Loucy (cell line): ENCODE measurements at regions not wholly inside any gene's neighbourhood (a gene's known extent, or its start where the extent isn't known, plus 50 kb on each side); places are given as distances from the start of the nearest gene placed in this dataset.

Experiments
- EZH2phosphoT487 ChIP-seq: fragments of 200-600 bp; IDR thresholded peaks from 2 replicates; pipeline ENCODE4 v1.6.1; 2018; ENCODE audit warnings: antibody characterized with exemption, mild to moderate bottlenecking, moderate library complexity, borderline replicate concordance
- TF ChIP-seq, protein P1 (sequence below): fragments of 200-600 bp; sonication (generic); conservative IDR thresholded peaks from 2 replicates; pipeline ENCODE4 v1.5.1; 2014; ENCODE audit warnings: mild to moderate bottlenecking, antibody characterized with exemption, low read length

DNA sequence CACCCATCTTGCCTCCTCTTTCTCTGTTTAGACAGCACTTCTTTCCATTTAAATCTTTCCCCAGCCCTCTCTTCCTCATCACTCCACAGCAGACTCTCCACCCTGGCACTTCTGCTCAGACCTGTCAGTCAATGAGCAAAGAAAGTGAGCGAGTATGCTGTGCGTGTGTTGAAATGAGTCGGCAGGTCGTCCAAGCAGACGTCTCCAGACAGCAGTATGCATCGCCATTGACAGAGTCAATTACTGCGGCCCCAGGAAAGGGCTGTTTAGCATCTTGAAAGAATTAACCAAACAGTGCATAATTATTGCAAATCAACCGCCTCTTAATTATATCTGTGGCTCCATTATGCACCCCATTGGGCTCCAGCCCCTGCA is 54.8 kb upstream of the KCNG1 start:
- TF ChIP-seq, protein P1, sequence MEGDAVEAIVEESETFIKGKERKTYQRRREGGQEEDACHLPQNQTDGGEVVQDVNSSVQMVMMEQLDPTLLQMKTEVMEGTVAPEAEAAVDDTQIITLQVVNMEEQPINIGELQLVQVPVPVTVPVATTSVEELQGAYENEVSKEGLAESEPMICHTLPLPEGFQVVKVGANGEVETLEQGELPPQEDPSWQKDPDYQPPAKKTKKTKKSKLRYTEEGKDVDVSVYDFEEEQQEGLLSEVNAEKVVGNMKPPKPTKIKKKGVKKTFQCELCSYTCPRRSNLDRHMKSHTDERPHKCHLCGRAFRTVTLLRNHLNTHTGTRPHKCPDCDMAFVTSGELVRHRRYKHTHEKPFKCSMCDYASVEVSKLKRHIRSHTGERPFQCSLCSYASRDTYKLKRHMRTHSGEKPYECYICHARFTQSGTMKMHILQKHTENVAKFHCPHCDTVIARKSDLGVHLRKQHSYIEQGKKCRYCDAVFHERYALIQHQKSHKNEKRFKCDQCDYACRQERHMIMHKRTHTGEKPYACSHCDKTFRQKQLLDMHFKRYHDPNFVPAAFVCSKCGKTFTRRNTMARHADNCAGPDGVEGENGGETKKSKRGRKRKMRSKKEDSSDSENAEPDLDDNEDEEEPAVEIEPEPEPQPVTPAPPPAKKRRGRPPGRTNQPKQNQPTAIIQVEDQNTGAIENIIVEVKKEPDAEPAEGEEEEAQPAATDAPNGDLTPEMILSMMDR: no peak
- no peak for TF ChIP-seq EZH2phosphoT487
